HG03571 (cell line): ENCODE measurements at regions not wholly inside any gene's neighbourhood (a gene's known extent, or its start where the extent isn't known, plus 50 kb on each side); places are given as distances from the start of the nearest gene placed in this dataset.
"Not testable (repeated sequence)": the region's sequence is repeated elsewhere in the genome, so short reads cannot be mapped to it uniquely, and the experiment has no call there.

ENCODE experiments used
- ATAC-seq: cut with Tn5 transposase; IDR thresholded peaks from one replicate; pipeline ENCODE4 v1.9.1; 2021; ENCODE audit not compliant: unreplicated experiment

- no peak for ATAC-seq
These were observed 129.8 kb downstream of the BCL2L11 start for GRCh38 chr2:111250448-111251030.

GRCh38 chr2:111251711-111252110, 131.0 kb downstream of the BCL2L11 start:
- ATAC-seq = no peak

GRCh38 chr2:111252436-111252835, 131.7 kb downstream of the BCL2L11 start:
- no peak for ATAC-seq

- not testable (repeated sequence) for ATAC-seq
These were observed 134.2 kb downstream of the BCL2L11 start for GRCh38 chr2:111254916-111255315.

GRCh38 chr2:111256628-111257027, 135.9 kb downstream of the BCL2L11 start:
- not testable (repeated sequence) for ATAC-seq

- ATAC-seq = not testable (repeated sequence)
These were observed 136.9 kb downstream of the BCL2L11 start for GRCh38 chr2:111257607-111258006.

- not testable (repeated sequence) for ATAC-seq
These were observed 137.6 kb downstream of the BCL2L11 start for GRCh38 chr2:111258318-111258717.

- ATAC-seq = not testable (repeated sequence)
These were observed 142.1 kb downstream of the BCL2L11 start for GRCh38 chr2:111262627-111263379.

GRCh38 chr2:111263380-111264017, 142.8 kb downstream of the BCL2L11 start:
- ATAC-seq = not testable (repeated sequence)

- not testable (repeated sequence) for ATAC-seq
These were observed 144.2 kb downstream of the BCL2L11 start for GRCh38 chr2:111264956-111265355.

GRCh38 chr2:111266556-111266955, 145.8 kb downstream of the BCL2L11 start:
- not testable (repeated sequence) for ATAC-seq

- ATAC-seq = not testable (repeated sequence)
These were observed 146.3 kb downstream of the BCL2L11 start for GRCh38 chr2:111267038-111267437.

GRCh38 chr2:111269761-111270323, 149.1 kb downstream of the BCL2L11 start:
- not testable (repeated sequence) for ATAC-seq

GRCh38 chr2:111270569-111270968, 149.9 kb downstream of the BCL2L11 start:
- ATAC-seq = not testable (repeated sequence)

- not testable (repeated sequence) for ATAC-seq
These were observed 151.1 kb downstream of the BCL2L11 start for GRCh38 chr2:111271647-111272304.

- ATAC-seq = not testable (repeated sequence)
These were observed 152.3 kb downstream of the BCL2L11 start for GRCh38 chr2:111273007-111273406.

- not testable (repeated sequence) for ATAC-seq
These were observed 154.5 kb downstream of the BCL2L11 start for GRCh38 chr2:111275047-111275853.

- not testable (repeated sequence) for ATAC-seq
These were observed 155.1 kb downstream of the BCL2L11 start for GRCh38 chr2:111275854-111276171.

- not testable (repeated sequence) for ATAC-seq
These were observed 157.4 kb downstream of the BCL2L11 start for GRCh38 chr2:111278133-111278532.

- ATAC-seq = not testable (repeated sequence)
These were observed 160.1 kb downstream of the BCL2L11 start for GRCh38 chr2:111280709-111281286.
